ENCODE measurements at regions not wholly inside any gene's neighbourhood (a gene's known extent, or its start where the extent isn't known, plus 50 kb on each side); places are given as distances from the start of the nearest gene placed in this dataset.
"Not testable (repeated sequence)": the region's sequence is repeated elsewhere in the genome, so short reads cannot be mapped to it uniquely, and the experiment has no call there.

GRCh38 chr5:97281257-97281656 lies 98.2 kb upstream of the RIOK2 start:
- no peak for TF ChIP-seq CTCF (IDR thresholded peaks at IDR 0.05; ENCODE audit: unreplicated experiment)
- intact Hi-C loops (cut with micrococcal nuclease): no loop called here
- Mint-ChIP-seq H3K27me3 (ENCODE audit: insufficient read depth, unreplicated experiment) (no peaks in the 10 kb centered on the region), H3K4me3 (ENCODE audit: unreplicated experiment) (no peak overlapping the region), H3K36me3 (ENCODE audit: insufficient read depth, unreplicated experiment) (peaks cover 10% of the 10 kb centered on the region), H3K9me3 (ENCODE audit: unreplicated experiment) (peaks cover 19% of the 10 kb centered on the region), H3K4me1 (ENCODE audit: insufficient read depth, unreplicated experiment) (no peaks in the 10 kb centered on the region), H3K27ac (ENCODE audit: low read depth, unreplicated experiment) (no peak overlapping the region)
- no TSS peak for BruUV-seq (replicated peaks)
- ChIA-PET POLR2A (no interaction called here), CTCF (no interaction called here)
- DNase-seq (ENCODE audit: unreplicated experiment): no peak

- H3K4me3 Mint-ChIP-seq (ENCODE audit: unreplicated experiment): no peak overlapping the region
- ChIA-PET POLR2A (no interaction called here), CTCF (interaction anchor here (0.5 to 2.5 kb wide), 8 partner anchors 230 to 1575 kb away, joined by 3 to 18 read pairs (median 4); no protein-coding TSS in a partner anchor)
- no peaks in the 10 kb centered on the region for H3K27me3 Mint-ChIP-seq (ENCODE audit: insufficient read depth, unreplicated experiment)
- H3K9me3 Mint-ChIP-seq (ENCODE audit: unreplicated experiment): peaks cover 6% of the 10 kb centered on the region
- no peak overlapping the region for H3K27ac Mint-ChIP-seq (ENCODE audit: low read depth, unreplicated experiment)
- peaks cover 6% of the 10 kb centered on the region for H3K36me3 Mint-ChIP-seq (ENCODE audit: insufficient read depth, unreplicated experiment)
- intact Hi-C loops (cut with micrococcal nuclease): loop anchor here (5.0 kb wide), 1 partner anchor 235 kb away; no protein-coding TSS in a partner anchor
- no TSS peak for BruUV-seq (replicated peaks)
- peak; percentile 26 for TF ChIP-seq CTCF (IDR thresholded peaks at IDR 0.05; ENCODE audit: unreplicated experiment)
- no peaks in the 10 kb centered on the region for H3K4me1 Mint-ChIP-seq (ENCODE audit: insufficient read depth, unreplicated experiment)
- DNase-seq (ENCODE audit: unreplicated experiment): peak; percentile 56
Observed at GRCh38 chr5:97297063-97297703, 114.1 kb upstream of the RIOK2 start.

- Mint-ChIP-seq H3K9me3 (ENCODE audit: unreplicated experiment) (peaks cover 6% of the 10 kb centered on the region), H3K27me3 (ENCODE audit: insufficient read depth, unreplicated experiment) (no peaks in the 10 kb centered on the region), H3K36me3 (ENCODE audit: insufficient read depth, unreplicated experiment) (peaks cover 6% of the 10 kb centered on the region), H3K4me1 (ENCODE audit: insufficient read depth, unreplicated experiment) (no peaks in the 10 kb centered on the region), H3K4me3 (ENCODE audit: unreplicated experiment) (no peak overlapping the region), H3K27ac (ENCODE audit: low read depth, unreplicated experiment) (no peak overlapping the region)
- DNase-seq (ENCODE audit: unreplicated experiment): no peak
- BruUV-seq (replicated peaks): no TSS peak
- intact Hi-C loops (cut with micrococcal nuclease): loop anchor here (5.0 kb wide), 1 partner anchor 235 kb away; no protein-coding TSS in a partner anchor
- ChIA-PET POLR2A (no interaction called here), CTCF (interaction anchor here (0.6 to 2.5 kb wide), 5 partner anchors 229 to 1574 kb away, joined by 3 to 18 read pairs (median 4); no protein-coding TSS in a partner anchor)
- no peak for TF ChIP-seq CTCF (IDR thresholded peaks at IDR 0.05; ENCODE audit: unreplicated experiment)
Observed at GRCh38 chr5:97297704-97298091, 114.7 kb upstream of the RIOK2 start.

GRCh38 chr5:97301181-97301580 lies 118.1 kb upstream of the RIOK2 start:
- CTCF ChIA-PET: interaction anchor here (0.6 to 1.1 kb wide), 2 partner anchors 76 to 1468 kb away, joined by 3 read pairs; no protein-coding TSS in a partner anchor
- H3K27ac Mint-ChIP-seq (ENCODE audit: low read depth, unreplicated experiment); H3K36me3 Mint-ChIP-seq (ENCODE audit: insufficient read depth, unreplicated experiment); H3K27me3 Mint-ChIP-seq (ENCODE audit: insufficient read depth, unreplicated experiment); DNase-seq (ENCODE audit: unreplicated experiment); H3K4me1 Mint-ChIP-seq (ENCODE audit: insufficient read depth, unreplicated experiment); H3K9me3 Mint-ChIP-seq (ENCODE audit: unreplicated experiment); intact Hi-C loops (cut with micrococcal nuclease); H3K4me3 Mint-ChIP-seq (ENCODE audit: unreplicated experiment); BruUV-seq (replicated peaks); POLR2A ChIA-PET: not testable (repeated sequence)
